H9 (cell line): ENCODE measurements at regions not wholly inside any gene's neighbourhood (a gene's known extent, or its start where the extent isn't known, plus 50 kb on each side); places are given as distances from the start of the nearest gene placed in this dataset.
A peak's percentile ranks its signal among the peaks of the same experiment; 100 is the strongest.

Experiments
- DNase-seq: peaks from one replicate; pipeline ENCODE4 v3.0.0-alpha.2; 2017
- H2AFZ ChIP-seq: one replicate; pipeline ENCODE4 v1.6.1; 2013; ENCODE audit warnings: mild to moderate bottlenecking, low read length, control low read depth, moderate library complexity
- H2AK5ac ChIP-seq: 2 replicates; pipeline ENCODE4 v1.6.1; 2013; ENCODE audit warnings: low read length, control low read depth, mixed read lengths; ENCODE audit not compliant: insufficient read length
- H2BK120ac ChIP-seq: one replicate; pipeline ENCODE4 v1.6.1; 2013; ENCODE audit warnings: low read depth, mild to moderate bottlenecking, low read length, control low read depth, inconsistent platforms; ENCODE audit not compliant: poor library complexity, severe bottlenecking
- H2BK12ac ChIP-seq: 2 replicates; pipeline ENCODE4 v1.6.1; 2013; ENCODE audit warnings: low read length, control low read depth, mixed read lengths, low read depth; ENCODE audit not compliant: insufficient read length
- H2BK15ac ChIP-seq: 2 replicates; pipeline ENCODE4 v1.6.1; 2013; ENCODE audit warnings: low read depth, low read length, control low read depth
- H2BK20ac ChIP-seq: one replicate; pipeline ENCODE4 v1.6.1; 2013; ENCODE audit warnings: low read depth, mild to moderate bottlenecking, low read length, control low read depth, inconsistent platforms; ENCODE audit not compliant: poor library complexity, severe bottlenecking
- H2BK5ac ChIP-seq: 2 replicates; pipeline ENCODE4 v1.6.1; 2013; ENCODE audit warnings: low read length, control low read depth, mixed read lengths; ENCODE audit not compliant: insufficient read length
- H3K14ac ChIP-seq: 2 replicates; pipeline ENCODE4 v1.6.1; 2013; ENCODE audit warnings: low read length, control low read depth; ENCODE audit not compliant: insufficient read depth
- H3K18ac ChIP-seq: 2 replicates; pipeline ENCODE4 v1.6.1; 2013; ENCODE audit warnings: low read depth, mild to moderate bottlenecking, mixed read lengths, low read length, control low read depth; ENCODE audit not compliant: insufficient read length
- H3K23ac ChIP-seq: 2 replicates; pipeline ENCODE4 v1.6.1; 2013; ENCODE audit warnings: low read length, control low read depth, mixed read lengths, low read depth; ENCODE audit not compliant: insufficient read length
- H3K23me2 ChIP-seq: 2 replicates; pipeline ENCODE4 v1.6.1; 2013; ENCODE audit warnings: low read depth, mild to moderate bottlenecking, mixed read lengths, low read length, control low read depth; ENCODE audit not compliant: insufficient read length, poor library complexity, severe bottlenecking
- H3K27ac ChIP-seq: 2 replicates; pipeline ENCODE4 v1.5.1; 2013; ENCODE audit warnings: low read length, control low read depth, mixed read lengths, low read depth; ENCODE audit not compliant: insufficient read length
- H3K27me3 ChIP-seq: 2 replicates; pipeline ENCODE4 v1.6.1; 2013; ENCODE audit warnings: low read length, control low read depth, inconsistent platforms; ENCODE audit not compliant: insufficient read depth
- H3K4ac ChIP-seq: 2 replicates; pipeline ENCODE4 v1.6.1; 2013; ENCODE audit warnings: low read depth, mild to moderate bottlenecking, control low read depth, inconsistent platforms, low read length, moderate library complexity
- H3K4me1 ChIP-seq: 2 replicates; pipeline ENCODE4 v1.6.1; 2013; ENCODE audit warnings: low read length, control low read depth, inconsistent platforms; ENCODE audit not compliant: insufficient read depth
- H3K4me2 ChIP-seq: 2 replicates; pipeline ENCODE4 v1.6.1; 2013; ENCODE audit warnings: low read length, control low read depth, mixed read lengths; ENCODE audit not compliant: insufficient read length, insufficient read depth
- H3K56ac ChIP-seq: 2 replicates; pipeline ENCODE4 v1.6.1; 2013; ENCODE audit warnings: low read depth, mild to moderate bottlenecking, mixed read lengths, low read length, control low read depth; ENCODE audit not compliant: insufficient read length
- H3K79me1 ChIP-seq: 2 replicates; pipeline ENCODE4 v1.6.1; 2013; ENCODE audit warnings: low read depth, mild to moderate bottlenecking, moderate library complexity, low read length, control low read depth, inconsistent platforms; ENCODE audit not compliant: insufficient read depth, poor library complexity, severe bottlenecking
- H3K79me2 ChIP-seq: 2 replicates; pipeline ENCODE4 v1.6.1; 2013; ENCODE audit warnings: low read length, control low read depth, inconsistent platforms; ENCODE audit not compliant: insufficient read depth
- H3K9ac ChIP-seq: 2 replicates; pipeline ENCODE4 v1.6.1; 2013; ENCODE audit warnings: low read length, control low read depth, mixed read lengths; ENCODE audit not compliant: insufficient read length; ENCODE audit errors: extremely low read depth
- H3K9me3 ChIP-seq: one replicate; pipeline ENCODE4 v1.6.1; 2013; ENCODE audit warnings: low read depth, low read length, inconsistent platforms; ENCODE audit not compliant: control insufficient read depth
- H3T11ph ChIP-seq: one replicate; pipeline ENCODE4 v1.6.1; 2013; ENCODE audit warnings: mild to moderate bottlenecking, low read length, control low read depth, inconsistent platforms
- H4K20me1 ChIP-seq: one replicate; pipeline ENCODE4 v1.6.1; 2013; ENCODE audit not compliant: control insufficient read depth, insufficient read length, insufficient read depth
- H4K5ac ChIP-seq: 2 replicates; pipeline ENCODE4 v1.6.1; 2013; ENCODE audit warnings: low read depth, mild to moderate bottlenecking, mixed read lengths, low read length, control low read depth; ENCODE audit not compliant: insufficient read length
- H4K8ac ChIP-seq: replicated peaks from 2 replicates; pipeline ENCODE4 v1.6.1; 2013; ENCODE audit warnings: low read length, control low read depth, mixed read lengths, low read depth; ENCODE audit not compliant: insufficient read length
- H4K91ac ChIP-seq: 2 replicates; pipeline ENCODE4 v1.6.1; 2013; ENCODE audit warnings: low read depth, mild to moderate bottlenecking, moderate library complexity, mixed read lengths, low read length, control low read depth; ENCODE audit not compliant: insufficient read length
- H3K27ac Mint-ChIP-seq, 3 experiments: 2 replicates in 2 of 3; 3 replicates in 1 of 3; pipeline ENCODE4 v1.8.0; 2020 to 2021; ENCODE audit warnings: mixed read lengths in 3 of 3, mild to moderate bottlenecking in 1 of 3, moderate library complexity in 1 of 3
- H3K27me3 Mint-ChIP-seq: 2 replicates; pipeline ENCODE4 v1.8.0; 2021; ENCODE audit warnings: low read depth, mild to moderate bottlenecking, moderate library complexity, mixed read lengths
- H3K36me3 Mint-ChIP-seq, 3 experiments: 2 replicates in 2 of 3; 3 replicates in 1 of 3; pipeline ENCODE4 v1.8.0; 2020 to 2021; ENCODE audit warnings: low read depth in 3 of 3, mixed read lengths in 3 of 3; ENCODE audit not compliant: insufficient read depth in 1 of 3
- H3K4me1 Mint-ChIP-seq, 2 experiments: 2 replicates each; pipeline ENCODE4 v1.8.0; 2020; ENCODE audit warnings: mixed read lengths in 2 of 2
- H3K4me3 Mint-ChIP-seq, 2 experiments: 2 replicates in 1 of 2; 3 replicates in 1 of 2; pipeline ENCODE4 v1.8.0; 2020 to 2021; ENCODE audit warnings: mild to moderate bottlenecking in 2 of 2, mixed read lengths in 2 of 2, moderate library complexity in 1 of 2
- H3K9me3 Mint-ChIP-seq, 2 experiments: 2 replicates in 1 of 2; 3 replicates in 1 of 2; pipeline ENCODE4 v1.8.0; 2020; ENCODE audit warnings: mild to moderate bottlenecking in 2 of 2, mixed read lengths in 2 of 2, moderate library complexity in 1 of 2
- WGBS: extraction: QIAGEN DNeasy Blood & Tissue Kit; methylation state at CpG from one replicate; pipeline ENCODE4 v1.1.7; 2013; ENCODE audit warnings: missing lambda C conversion rate, low lambda C conversion rate, mixed read lengths; ENCODE audit not compliant: insufficient read length; ENCODE audit errors: extremely low coverage; 5-methylcytosine and 5-hydroxymethylcytosine counted together
- TF ChIP-seq, protein P1 (sequence below): fragments of 200-600 bp; sonication (generic); conservative IDR thresholded peaks from 3 replicates; pipeline ENCODE4 v1.8.0; 2021; ENCODE audit warnings: antibody characterized with exemption, mild to moderate bottlenecking

GRCh38 chr18:55133378-55133777 is 174.1 kb upstream of the CCDC68 start:
- H2BK5ac ChIP-seq: no peak overlapping the region
- peak overlapping the region in 2 of 3 experiments; percentile 12 to 35; a peak in 1 of 7 replicates for H3K27ac Mint-ChIP-seq

More at GRCh38 chr18:55133378-55133777, 174.1 kb upstream of the CCDC68 start:
- H4K20me1 ChIP-seq: no peaks in the 10 kb centered on the region
- H2BK20ac ChIP-seq: no peak overlapping the region
- no peak overlapping the region for H2BK12ac ChIP-seq
- no peak overlapping the region for H3K23ac ChIP-seq
- no peaks in the 10 kb centered on the region for H3K23me2 ChIP-seq
- H2BK15ac ChIP-seq: no peak overlapping the region
- no peak overlapping the region for H3K56ac ChIP-seq
- no peak overlapping the region for H2AK5ac ChIP-seq
- peaks cover 0 to 2% (median 0%) of the 10 kb centered on the region in 3 experiments; a peak in 1 of 7 replicates for H3K36me3 Mint-ChIP-seq
- peaks cover 3 to 4% of the 10 kb centered on the region in 2 experiments for H3K4me1 Mint-ChIP-seq
- no peaks in the 10 kb centered on the region for H3K79me1 ChIP-seq
- WGBS: no CpG with 5 or more reads among the region's 6 CpGs
- no peaks in the 10 kb centered on the region for H3K9me3 ChIP-seq
- H3K4ac ChIP-seq: no peak overlapping the region
- no peak overlapping the region for H4K5ac ChIP-seq
- H3K27ac ChIP-seq: no peak overlapping the region
- no peak overlapping the region for H3K18ac ChIP-seq
- H4K91ac ChIP-seq: no peak overlapping the region
- no peak overlapping the region for H3K9ac ChIP-seq
- no peak overlapping the region for H4K8ac ChIP-seq
- TF ChIP-seq, protein P1, sequence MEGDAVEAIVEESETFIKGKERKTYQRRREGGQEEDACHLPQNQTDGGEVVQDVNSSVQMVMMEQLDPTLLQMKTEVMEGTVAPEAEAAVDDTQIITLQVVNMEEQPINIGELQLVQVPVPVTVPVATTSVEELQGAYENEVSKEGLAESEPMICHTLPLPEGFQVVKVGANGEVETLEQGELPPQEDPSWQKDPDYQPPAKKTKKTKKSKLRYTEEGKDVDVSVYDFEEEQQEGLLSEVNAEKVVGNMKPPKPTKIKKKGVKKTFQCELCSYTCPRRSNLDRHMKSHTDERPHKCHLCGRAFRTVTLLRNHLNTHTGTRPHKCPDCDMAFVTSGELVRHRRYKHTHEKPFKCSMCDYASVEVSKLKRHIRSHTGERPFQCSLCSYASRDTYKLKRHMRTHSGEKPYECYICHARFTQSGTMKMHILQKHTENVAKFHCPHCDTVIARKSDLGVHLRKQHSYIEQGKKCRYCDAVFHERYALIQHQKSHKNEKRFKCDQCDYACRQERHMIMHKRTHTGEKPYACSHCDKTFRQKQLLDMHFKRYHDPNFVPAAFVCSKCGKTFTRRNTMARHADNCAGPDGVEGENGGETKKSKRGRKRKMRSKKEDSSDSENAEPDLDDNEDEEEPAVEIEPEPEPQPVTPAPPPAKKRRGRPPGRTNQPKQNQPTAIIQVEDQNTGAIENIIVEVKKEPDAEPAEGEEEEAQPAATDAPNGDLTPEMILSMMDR: no peak
- no peak overlapping the region for H3K4me3 Mint-ChIP-seq
- no peaks in the 10 kb centered on the region for H3K27me3 ChIP-seq
- no peak for DNase-seq
- no peak overlapping the region; the same call in 1 of the 2 replicates for H3K14ac ChIP-seq
- no peaks in the 10 kb centered on the region for H3K4me1 ChIP-seq
- no peak overlapping the region for H3K4me2 ChIP-seq
- no peak overlapping the region for H3T11ph ChIP-seq
- H3K27me3 Mint-ChIP-seq: peaks cover 2% of the 10 kb centered on the region; the same call in 1 of the 2 replicates
- no peak overlapping the region for H2BK120ac ChIP-seq
- H2AFZ ChIP-seq: no peak overlapping the region
- no peaks in the 10 kb centered on the region for H3K9me3 Mint-ChIP-seq
- no peaks in the 10 kb centered on the region for H3K79me2 ChIP-seq
